ENCODE measurements at regions not wholly inside any gene's neighbourhood (a gene's known extent, or its start where the extent isn't known, plus 50 kb on each side); places are given as distances from the start of the nearest gene placed in this dataset.

DNA sequence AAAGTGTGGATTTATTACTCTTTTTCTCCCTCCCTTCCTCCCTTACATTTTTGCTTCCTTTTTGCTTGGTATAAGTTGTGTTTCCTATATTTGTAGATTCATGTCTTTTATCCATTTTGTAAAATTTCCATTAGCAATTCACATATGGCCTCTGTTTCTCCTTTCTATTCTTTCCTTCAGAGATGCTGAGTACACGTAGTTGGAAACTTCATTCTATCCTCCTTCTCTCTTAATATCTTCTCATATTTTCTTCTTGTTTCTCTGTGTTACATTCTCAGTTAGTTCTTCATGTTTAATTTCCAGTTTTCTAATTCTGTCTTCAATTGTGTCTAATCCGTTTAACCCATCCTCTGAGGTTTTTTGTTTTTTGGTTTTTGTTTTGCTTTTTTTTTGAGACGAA is 188.9 kb downstream of the ZIC5 start:
- TF ChIP-seq POLR2A (IDR thresholded peaks at IDR 0.05; ENCODE audit: low read depth, low read length) (no peak), SPI1 (IDR thresholded peaks at IDR 0.05; ENCODE audit: low read depth, low read length) (no peak), TAF1 (IDR thresholded peaks at IDR 0.05; ENCODE audit: low read depth, low read length) (no peak), POLR2AphosphoS5 (IDR thresholded peaks at IDR 0.05; ENCODE audit: low read depth, low read length) (no peak), PAX5 (IDR thresholded peaks at IDR 0.05; ENCODE audit: insufficient read depth, low read length, severe bottlenecking) (no peak)
